ENCODE measurements at regions not wholly inside any gene's neighbourhood (a gene's known extent, or its start where the extent isn't known, plus 50 kb on each side); places are given as distances from the start of the nearest gene placed in this dataset.

DNA sequence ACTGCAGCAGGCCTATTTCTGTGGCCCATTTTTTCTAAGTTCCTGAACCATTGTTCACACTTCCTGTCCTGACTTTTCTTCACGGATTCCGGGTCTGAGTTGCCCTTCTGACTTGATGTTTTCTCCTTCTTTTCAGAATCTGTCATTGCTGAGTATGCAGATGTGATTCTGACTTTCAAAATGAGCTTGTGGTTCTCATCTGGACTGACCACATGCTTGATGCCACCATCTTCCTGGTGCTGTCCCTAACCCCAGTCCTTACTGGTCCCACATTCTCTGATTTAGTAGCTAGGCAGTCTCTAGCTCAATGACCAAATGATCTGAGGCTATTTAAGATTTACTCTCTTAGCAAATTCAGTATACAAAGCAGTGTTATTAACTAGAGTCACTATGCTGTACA lies 822.3 kb upstream of the TENM3 start:
- no peak overlapping the region for H3K4me3 ChIP-seq (ENCODE audit: low read length)
- H3K4me1 ChIP-seq (ENCODE audit: insufficient read depth, low read length) = no peaks in the 10 kb centered on the region
- no peaks in the 10 kb centered on the region for H3K27me3 ChIP-seq (ENCODE audit: insufficient read depth, low read length)
- H3K9me3 ChIP-seq (ENCODE audit: low read depth, low read length) = no peaks in the 10 kb centered on the region

DNA sequence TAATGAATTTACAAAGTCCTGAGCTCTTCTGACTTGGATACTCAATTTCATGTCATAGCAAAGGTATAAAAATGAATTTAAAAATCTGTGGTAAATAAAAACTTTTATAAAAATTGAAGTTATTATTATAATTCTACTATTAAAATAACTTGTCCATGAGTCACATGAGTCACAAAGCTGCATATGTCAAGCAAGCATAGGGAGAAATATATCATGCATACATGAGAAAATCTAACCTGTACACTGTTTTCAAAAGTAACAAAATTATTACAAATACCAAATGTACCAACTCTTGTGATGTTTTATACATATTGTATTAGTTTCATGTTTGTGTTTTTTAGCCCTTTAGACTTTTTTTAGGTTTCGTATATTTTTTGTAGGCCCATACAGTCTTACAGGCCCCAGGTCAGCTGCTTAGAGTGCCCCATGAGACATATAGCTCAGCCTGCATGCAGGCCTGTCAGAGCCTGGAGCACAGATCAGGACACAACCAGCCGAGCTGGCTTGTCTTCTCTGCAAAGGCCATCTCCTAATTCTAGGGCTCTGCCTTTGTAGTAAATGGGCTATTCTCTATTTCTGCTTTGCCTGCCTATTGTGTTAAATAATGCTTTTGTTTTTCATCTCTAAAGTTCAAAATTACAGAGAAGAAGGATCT lies 818.7 kb upstream of the TENM3 start:
- no peaks in the 10 kb centered on the region for H3K9me3 ChIP-seq (ENCODE audit: low read depth, low read length)
- no peak overlapping the region for H3K4me3 ChIP-seq (ENCODE audit: low read length)
- H3K27me3 ChIP-seq (ENCODE audit: insufficient read depth, low read length) = no peaks in the 10 kb centered on the region
- H3K4me1 ChIP-seq (ENCODE audit: insufficient read depth, low read length) = no peaks in the 10 kb centered on the region

DNA sequence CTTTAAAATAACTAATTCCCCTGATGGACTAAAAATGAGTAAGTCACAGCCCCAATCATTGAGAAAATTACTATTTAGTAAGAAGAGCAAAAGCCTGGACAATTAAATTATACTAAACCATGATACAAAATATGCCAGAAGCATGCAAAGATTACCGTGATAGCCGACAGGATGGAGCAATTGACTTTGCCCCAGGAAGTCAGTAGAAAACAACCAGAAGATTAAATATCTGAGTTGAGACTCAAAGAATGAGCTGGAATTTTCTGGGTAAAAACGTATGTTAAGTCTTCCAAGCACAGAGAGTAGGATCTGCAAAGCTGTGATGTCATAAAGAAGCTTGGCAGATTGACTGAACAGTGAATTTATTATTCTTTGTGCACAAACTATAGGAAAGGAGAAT lies 816.1 kb upstream of the TENM3 start:
- Histone ChIP-seq H3K4me1 (ENCODE audit: insufficient read depth, low read length) (no peaks in the 10 kb centered on the region), H3K9me3 (ENCODE audit: low read depth, low read length) (no peaks in the 10 kb centered on the region), H3K27me3 (ENCODE audit: insufficient read depth, low read length) (no peaks in the 10 kb centered on the region), H3K4me3 (ENCODE audit: low read length) (no peak overlapping the region)

DNA sequence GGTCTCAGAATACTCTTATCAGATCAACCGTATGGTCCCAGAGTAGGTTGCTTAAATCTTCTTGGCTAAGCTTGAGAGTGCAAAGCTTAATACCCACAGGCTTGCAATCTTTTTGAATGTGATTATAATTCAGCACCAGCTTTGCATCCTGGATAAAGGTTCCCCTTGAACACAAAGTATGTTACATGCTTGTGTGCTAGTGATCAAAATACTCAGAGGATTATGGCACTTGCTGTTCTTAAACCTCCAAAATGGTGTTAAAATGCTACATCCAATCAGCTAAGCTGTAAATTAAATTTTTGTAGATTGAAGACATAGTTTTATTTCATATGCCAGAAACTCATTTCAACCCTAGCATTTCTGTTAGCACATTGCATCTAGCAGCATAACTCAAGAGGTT lies 812.2 kb upstream of the TENM3 start:
- H3K27me3 ChIP-seq (ENCODE audit: insufficient read depth, low read length) = no peaks in the 10 kb centered on the region
- no peak overlapping the region for H3K4me3 ChIP-seq (ENCODE audit: low read length)
- no peaks in the 10 kb centered on the region for H3K4me1 ChIP-seq (ENCODE audit: insufficient read depth, low read length)
- H3K9me3 ChIP-seq (ENCODE audit: low read depth, low read length) = no peaks in the 10 kb centered on the region

DNA sequence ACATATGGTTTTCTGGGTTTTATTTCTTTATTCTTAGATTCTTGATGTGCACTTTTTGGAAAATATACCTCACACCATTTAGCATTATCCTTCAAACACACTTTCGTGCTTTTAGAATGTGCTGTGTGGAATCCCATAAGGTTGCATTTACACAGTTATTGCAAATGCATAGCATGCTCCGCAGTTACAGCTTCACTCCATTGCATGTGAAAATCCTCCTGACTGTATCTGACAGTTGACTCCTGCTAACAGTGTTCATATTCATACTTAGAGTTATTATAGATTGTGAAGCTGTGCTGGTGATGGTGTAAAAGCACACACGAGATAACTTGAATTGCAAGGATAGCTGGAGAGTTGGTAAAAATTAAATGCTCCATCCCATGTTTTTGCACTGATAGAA lies 811.5 kb upstream of the TENM3 start:
- H3K4me1 ChIP-seq (ENCODE audit: insufficient read depth, low read length) = no peaks in the 10 kb centered on the region
- H3K9me3 ChIP-seq (ENCODE audit: low read depth, low read length) = no peaks in the 10 kb centered on the region
- H3K27me3 ChIP-seq (ENCODE audit: insufficient read depth, low read length) = no peaks in the 10 kb centered on the region
- H3K4me3 ChIP-seq (ENCODE audit: low read length) = no peak overlapping the region

DNA sequence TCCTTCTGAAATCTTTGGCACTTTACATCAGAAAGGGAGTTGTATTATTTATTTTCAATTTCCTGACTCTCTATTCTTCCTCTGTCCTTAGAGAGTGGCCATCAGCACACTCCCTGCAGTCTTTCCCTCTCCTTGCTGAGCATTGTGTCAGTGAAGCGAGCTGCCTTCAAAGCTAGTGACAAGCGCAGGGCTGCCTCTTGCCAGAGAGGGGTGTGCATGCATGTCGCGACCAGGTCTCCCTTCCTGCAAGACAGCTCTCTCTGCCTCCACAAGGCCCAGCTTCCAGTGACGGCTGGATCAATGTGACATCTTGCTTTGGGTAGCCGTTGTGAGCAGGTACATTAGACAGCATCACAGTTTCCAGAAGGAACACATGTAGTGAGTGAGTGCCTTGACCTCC lies 810.9 kb upstream of the TENM3 start:
- H3K9me3 ChIP-seq (ENCODE audit: low read depth, low read length) = no peaks in the 10 kb centered on the region
- H3K4me3 ChIP-seq (ENCODE audit: low read length) = no peak overlapping the region
- H3K27me3 ChIP-seq (ENCODE audit: insufficient read depth, low read length) = no peaks in the 10 kb centered on the region
- H3K4me1 ChIP-seq (ENCODE audit: insufficient read depth, low read length) = no peaks in the 10 kb centered on the region

DNA sequence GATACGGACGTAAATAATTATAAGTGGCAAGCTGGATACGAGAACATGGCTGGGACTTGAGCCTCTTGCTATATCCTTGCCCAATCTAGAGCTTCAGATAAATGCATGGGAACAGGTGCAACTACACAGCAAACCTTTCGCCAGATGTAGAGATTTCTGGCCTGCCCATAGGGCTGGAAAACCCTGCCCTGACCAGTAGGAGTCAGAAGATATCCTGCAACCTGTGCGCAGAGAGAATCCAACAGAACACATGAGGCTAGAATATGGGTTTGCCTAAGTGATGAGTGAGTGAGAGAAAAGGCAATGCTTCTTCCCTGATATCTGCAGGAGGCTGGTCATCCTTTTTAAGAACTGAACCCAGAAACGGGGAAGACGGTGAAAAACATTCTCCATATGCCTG lies 805.3 kb upstream of the TENM3 start:
- Histone ChIP-seq H3K4me1 (ENCODE audit: insufficient read depth, low read length) (no peaks in the 10 kb centered on the region), H3K9me3 (ENCODE audit: low read depth, low read length) (no peaks in the 10 kb centered on the region), H3K4me3 (ENCODE audit: low read length) (no peak overlapping the region), H3K27me3 (ENCODE audit: insufficient read depth, low read length) (no peaks in the 10 kb centered on the region)

DNA sequence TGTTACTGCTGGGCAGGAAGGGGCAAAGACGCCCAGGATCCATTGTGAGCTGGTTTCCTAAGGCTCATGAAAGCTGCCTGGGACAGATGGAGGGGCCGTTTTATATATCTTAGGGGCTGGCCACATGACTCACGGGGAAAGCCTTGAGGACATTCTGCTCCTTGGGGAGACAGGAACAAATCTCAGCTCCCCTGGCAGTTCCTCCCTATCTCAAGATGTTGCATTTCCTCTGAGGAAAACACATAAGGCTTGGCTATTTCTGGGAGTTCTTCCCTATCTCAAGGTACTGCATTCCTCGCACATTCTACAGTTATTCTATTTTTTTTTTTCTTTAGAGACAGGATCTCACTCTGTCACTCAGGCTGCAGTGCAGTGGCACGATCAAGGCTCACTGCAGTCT lies 804.6 kb upstream of the TENM3 start:
- Histone ChIP-seq H3K4me3 (ENCODE audit: low read length) (no peak overlapping the region), H3K9me3 (ENCODE audit: low read depth, low read length) (no peaks in the 10 kb centered on the region), H3K4me1 (ENCODE audit: insufficient read depth, low read length) (no peaks in the 10 kb centered on the region), H3K27me3 (ENCODE audit: insufficient read depth, low read length) (no peaks in the 10 kb centered on the region)

DNA sequence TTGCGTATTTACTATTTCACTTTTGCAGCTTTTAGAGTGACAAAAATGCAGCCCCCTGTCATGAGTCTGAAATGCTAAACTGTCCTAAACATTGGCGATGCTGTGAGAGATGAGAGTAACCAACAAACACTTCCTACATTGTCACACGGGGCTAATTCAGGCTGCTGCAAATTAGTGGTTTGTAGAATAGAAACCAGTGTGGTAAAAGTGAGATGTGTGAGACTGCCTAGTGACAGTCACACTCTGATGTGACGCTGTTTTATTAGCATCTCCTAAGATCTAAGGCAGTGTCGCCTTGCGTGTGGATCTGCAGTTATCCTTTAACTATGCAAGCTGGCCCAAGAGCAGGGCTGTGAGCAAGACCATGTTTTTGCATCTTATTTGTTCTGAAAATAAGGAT lies 800.2 kb upstream of the TENM3 start:
- H3K4me3 ChIP-seq (ENCODE audit: low read length) = no peak overlapping the region
- H3K9me3 ChIP-seq (ENCODE audit: low read depth, low read length) = no peaks in the 10 kb centered on the region
- no peaks in the 10 kb centered on the region for H3K27me3 ChIP-seq (ENCODE audit: insufficient read depth, low read length)
- H3K4me1 ChIP-seq (ENCODE audit: insufficient read depth, low read length) = no peaks in the 10 kb centered on the region

DNA sequence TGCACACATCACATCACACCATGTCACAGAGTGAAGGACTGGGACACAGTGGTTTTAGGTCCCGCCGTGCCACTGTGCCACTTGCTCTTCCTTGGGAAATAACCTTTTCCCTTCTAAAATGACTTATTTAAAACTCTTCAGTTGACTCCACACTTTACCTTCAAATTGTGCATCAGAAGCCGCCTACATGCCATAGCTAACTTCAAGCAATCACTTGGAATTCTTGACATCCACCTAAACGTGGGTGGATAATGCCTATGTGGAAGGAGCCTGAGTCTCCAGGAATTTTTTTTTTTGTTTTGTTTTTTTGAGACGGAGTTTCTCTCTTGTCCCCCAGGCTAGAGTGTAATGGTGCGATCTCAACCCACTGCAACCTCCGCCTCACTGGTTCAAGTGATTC lies 777.4 kb upstream of the TENM3 start:
- H3K27me3 ChIP-seq (ENCODE audit: insufficient read depth, low read length) = no peaks in the 10 kb centered on the region
- no peaks in the 10 kb centered on the region for H3K4me1 ChIP-seq (ENCODE audit: insufficient read depth, low read length)
- no peak overlapping the region for H3K4me3 ChIP-seq (ENCODE audit: low read length)
- H3K9me3 ChIP-seq (ENCODE audit: low read depth, low read length) = no peaks in the 10 kb centered on the region

DNA sequence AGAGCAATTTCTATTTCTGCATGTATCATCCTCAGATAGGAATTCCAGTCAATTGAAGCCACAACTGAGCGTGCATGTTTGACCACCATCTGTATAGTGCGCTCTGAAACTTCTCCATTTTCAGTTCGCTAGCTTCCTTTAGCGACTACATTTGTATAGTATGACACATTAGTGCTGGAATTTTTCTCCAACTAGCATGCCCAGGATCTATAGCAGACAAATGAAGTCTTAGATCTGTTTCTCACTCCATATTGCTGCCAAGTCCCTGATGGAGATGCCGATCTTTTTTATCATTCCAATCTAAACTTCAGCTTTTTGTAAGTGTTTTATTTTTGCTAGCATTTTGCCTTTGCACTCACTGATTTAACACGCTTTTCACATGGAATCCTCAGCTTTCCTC lies 774.8 kb upstream of the TENM3 start:
- H3K4me3 ChIP-seq (ENCODE audit: low read length) = no peak overlapping the region
- H3K27me3 ChIP-seq (ENCODE audit: insufficient read depth, low read length) = no peaks in the 10 kb centered on the region
- no peaks in the 10 kb centered on the region for H3K4me1 ChIP-seq (ENCODE audit: insufficient read depth, low read length)
- H3K9me3 ChIP-seq (ENCODE audit: low read depth, low read length) = no peaks in the 10 kb centered on the region

DNA sequence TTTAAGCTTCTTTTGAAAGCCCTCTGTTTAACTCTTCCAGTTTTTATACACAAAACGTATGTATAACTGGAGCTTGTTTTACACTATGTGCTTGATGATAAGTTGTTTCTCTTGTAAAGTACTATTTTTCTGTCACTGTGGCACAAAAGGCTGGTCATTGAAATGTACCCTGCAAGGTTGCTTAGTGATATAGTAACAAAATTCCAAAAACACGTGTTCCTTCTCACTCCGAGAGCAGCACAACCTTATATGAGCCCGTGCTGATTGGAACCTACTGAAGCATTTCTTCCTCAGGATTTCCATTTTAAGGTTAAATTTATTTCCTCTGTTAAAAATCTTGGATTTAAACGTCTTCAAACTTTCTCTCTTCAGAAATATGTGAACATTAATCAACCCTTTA lies 772.9 kb upstream of the TENM3 start:
- Histone ChIP-seq H3K9me3 (ENCODE audit: low read depth, low read length) (no peaks in the 10 kb centered on the region), H3K27me3 (ENCODE audit: insufficient read depth, low read length) (no peaks in the 10 kb centered on the region), H3K4me1 (ENCODE audit: insufficient read depth, low read length) (no peaks in the 10 kb centered on the region)

DNA sequence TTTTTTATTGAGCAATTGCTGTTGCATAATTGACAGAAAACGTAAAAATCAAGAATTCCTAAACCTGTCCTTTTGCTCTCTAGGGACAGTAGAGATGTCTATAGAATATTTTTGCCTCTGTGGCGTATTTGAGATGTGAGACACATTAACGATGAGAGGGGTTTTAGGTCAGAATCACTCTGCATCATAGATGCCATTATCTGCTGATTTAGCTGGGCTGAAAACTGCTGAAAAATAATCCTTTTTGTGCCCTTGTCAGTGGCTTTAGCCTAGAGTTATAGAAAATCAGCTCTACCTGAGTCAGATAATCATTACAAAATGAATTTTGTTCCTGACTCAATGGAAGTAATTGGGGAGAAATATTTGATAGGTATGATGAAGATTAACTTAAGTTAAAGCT lies 767.8 kb upstream of the TENM3 start:
- H3K4me3 ChIP-seq (ENCODE audit: low read length) = no peak overlapping the region

More for the DNA sequence above, 772.9 kb upstream of the TENM3 start:
- H3K4me3 ChIP-seq (ENCODE audit: low read length) = no peak overlapping the region

DNA sequence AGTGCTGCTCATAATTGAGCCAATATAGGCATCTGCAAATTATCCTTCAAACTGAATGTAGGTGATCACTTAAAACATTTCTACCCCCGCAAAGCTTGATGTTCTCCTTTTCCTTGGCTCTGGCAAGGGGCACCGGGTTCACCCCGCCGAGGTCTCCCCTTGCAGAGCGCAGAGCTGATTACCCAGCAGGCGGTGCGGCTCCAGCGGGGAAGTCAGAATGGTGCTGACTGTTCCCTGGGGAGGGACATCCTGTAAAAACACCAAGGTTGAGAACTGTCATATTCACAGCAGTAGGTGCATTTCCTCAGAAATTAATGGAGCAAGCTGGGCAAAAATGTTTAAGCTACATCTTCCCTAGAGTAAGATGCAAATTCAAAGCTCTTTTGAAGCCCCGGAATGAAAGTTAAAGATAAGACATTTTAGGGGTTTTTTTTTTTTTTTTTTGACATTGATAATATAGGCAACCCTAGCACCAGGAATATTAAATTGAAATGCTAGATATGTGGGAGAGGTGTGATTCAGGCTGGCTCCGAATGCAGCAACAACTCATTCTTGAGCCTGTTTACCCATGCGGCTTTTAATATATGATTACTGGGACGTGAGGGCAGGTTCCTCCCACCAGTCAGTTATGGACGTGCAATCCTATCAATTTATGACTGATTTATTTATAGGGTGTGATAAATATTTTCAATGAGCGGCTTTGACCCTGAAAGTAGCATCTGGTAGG lies 767.3 kb upstream of the TENM3 start:
- H3K9me3 ChIP-seq (ENCODE audit: low read depth, low read length) = no peaks in the 10 kb centered on the region
- H3K4me1 ChIP-seq (ENCODE audit: insufficient read depth, low read length) = no peaks in the 10 kb centered on the region
- H3K27me3 ChIP-seq (ENCODE audit: insufficient read depth, low read length) = no peaks in the 10 kb centered on the region
- no peak overlapping the region for H3K4me3 ChIP-seq (ENCODE audit: low read length)

More for the DNA sequence above, 767.8 kb upstream of the TENM3 start:
- H3K9me3 ChIP-seq (ENCODE audit: low read depth, low read length) = no peaks in the 10 kb centered on the region
- H3K4me1 ChIP-seq (ENCODE audit: insufficient read depth, low read length) = no peaks in the 10 kb centered on the region
- no peaks in the 10 kb centered on the region for H3K27me3 ChIP-seq (ENCODE audit: insufficient read depth, low read length)

DNA sequence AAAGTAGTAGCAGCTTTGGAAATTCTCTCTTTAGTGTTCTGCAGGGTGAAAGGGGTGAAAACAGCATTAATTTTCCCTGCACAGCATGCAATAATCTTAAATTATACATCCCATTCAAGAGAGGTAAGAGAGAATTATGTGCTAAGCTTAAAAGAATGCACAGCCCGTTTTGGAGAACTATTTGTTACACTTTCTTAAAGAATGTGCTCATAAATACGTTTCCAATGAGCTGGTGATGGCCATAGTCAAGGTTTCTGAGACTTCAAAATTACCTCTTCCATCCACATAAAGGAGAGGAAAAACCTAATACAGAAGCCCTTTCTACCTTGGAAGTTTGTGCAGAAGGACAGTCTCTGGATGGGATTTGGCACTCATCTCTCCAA lies 766.7 kb upstream of the TENM3 start:
- Histone ChIP-seq H3K4me1 (ENCODE audit: insufficient read depth, low read length) (no peaks in the 10 kb centered on the region), H3K4me3 (ENCODE audit: low read length) (no peak overlapping the region), H3K9me3 (ENCODE audit: low read depth, low read length) (no peaks in the 10 kb centered on the region), H3K27me3 (ENCODE audit: insufficient read depth, low read length) (no peaks in the 10 kb centered on the region)

DNA sequence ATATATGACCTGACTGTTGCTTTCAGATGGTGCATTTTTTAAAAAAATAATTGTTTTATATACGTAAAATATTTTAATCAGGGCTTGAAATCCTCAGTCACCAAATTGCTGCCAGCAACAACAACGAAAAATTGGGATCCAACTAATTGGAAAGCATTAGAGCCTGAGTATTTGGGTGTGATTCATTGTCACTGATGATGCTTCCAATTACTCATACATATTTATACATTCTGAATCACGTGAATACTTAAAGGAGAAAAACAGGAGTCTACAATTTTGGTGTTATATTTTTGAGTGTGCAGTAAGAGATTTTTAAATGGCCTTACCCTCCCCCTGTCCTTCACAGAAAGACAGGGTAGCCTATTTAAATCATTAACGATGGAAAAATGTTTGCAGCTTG lies 765.6 kb upstream of the TENM3 start:
- H3K4me3 ChIP-seq (ENCODE audit: low read length) = no peak overlapping the region
- H3K4me1 ChIP-seq (ENCODE audit: insufficient read depth, low read length) = no peaks in the 10 kb centered on the region
- no peaks in the 10 kb centered on the region for H3K9me3 ChIP-seq (ENCODE audit: low read depth, low read length)
- no peaks in the 10 kb centered on the region for H3K27me3 ChIP-seq (ENCODE audit: insufficient read depth, low read length)
